HG03521 (cell line): ENCODE measurements at regions not wholly inside any gene's neighbourhood (a gene's known extent, or its start where the extent isn't known, plus 50 kb on each side); places are given as distances from the start of the nearest gene placed in this dataset.
"Not testable (repeated sequence)": the region's sequence is repeated elsewhere in the genome, so short reads cannot be mapped to it uniquely, and the experiment has no call there.

Experiments
- ATAC-seq: cut with Tn5 transposase; IDR thresholded peaks from one replicate; pipeline ENCODE4 v1.9.1; 2021; ENCODE audit warnings: mild to moderate bottlenecking, moderate library complexity; ENCODE audit not compliant: unreplicated experiment

- ATAC-seq = no peak
Measured at GRCh38 chr16:16930309-16931000, 540.3 kb downstream of the XYLT1 start.

GRCh38 chr16:16933861-16934260 is 536.9 kb downstream of the XYLT1 start:
- ATAC-seq = no peak

- ATAC-seq = no peak
Measured at GRCh38 chr16:16934660-16935059, 536.1 kb downstream of the XYLT1 start.

DNA sequence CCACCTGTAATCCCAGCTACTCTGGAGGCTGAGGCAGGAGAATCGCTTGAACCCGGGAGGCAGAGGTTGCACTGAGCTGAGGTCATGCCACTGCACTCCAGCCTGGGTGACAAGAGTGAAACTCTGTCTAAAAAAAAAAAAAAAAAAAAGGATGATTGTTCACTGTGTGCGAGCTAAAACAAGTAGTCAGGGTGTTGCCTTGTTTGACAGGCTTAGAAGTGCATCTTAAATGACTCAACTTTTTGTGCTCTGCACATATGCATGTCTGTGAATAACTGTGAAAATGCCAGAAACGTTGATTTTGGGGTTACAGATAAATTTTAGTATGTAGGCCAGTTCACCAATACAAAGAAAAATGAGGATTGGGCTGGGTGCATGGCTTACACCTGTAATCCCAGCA is 534.9 kb downstream of the XYLT1 start:
- not testable (repeated sequence) for ATAC-seq

GRCh38 chr16:16937576-16937975 is 533.2 kb downstream of the XYLT1 start:
- ATAC-seq = no peak

GRCh38 chr16:16938009-16938408 is 532.8 kb downstream of the XYLT1 start:
- ATAC-seq = no peak

GRCh38 chr16:16938980-16939379 is 531.8 kb downstream of the XYLT1 start:
- no peak for ATAC-seq

- ATAC-seq = no peak
Measured at GRCh38 chr16:16940351-16940750, 530.4 kb downstream of the XYLT1 start.

DNA sequence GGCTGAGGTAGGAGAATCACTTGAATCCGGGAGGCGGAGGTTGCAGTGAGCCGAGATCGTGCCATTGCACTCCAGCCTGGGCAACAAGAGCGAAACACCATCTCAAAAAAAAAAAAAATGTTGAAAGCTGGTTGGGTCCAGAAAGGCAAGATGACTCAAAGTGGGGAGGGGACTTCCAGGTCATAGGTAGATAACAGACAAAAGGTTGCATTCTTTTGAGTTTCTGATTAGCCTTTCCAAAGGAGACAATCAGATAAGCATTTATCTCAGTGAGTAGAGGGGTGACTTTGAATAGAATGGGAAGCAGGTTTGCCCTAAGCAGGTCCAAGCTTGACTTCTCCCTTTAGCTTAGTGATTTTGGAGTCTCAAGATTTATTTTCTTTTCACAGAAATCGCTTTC is 527.9 kb downstream of the XYLT1 start:
- not testable (repeated sequence) for ATAC-seq

DNA sequence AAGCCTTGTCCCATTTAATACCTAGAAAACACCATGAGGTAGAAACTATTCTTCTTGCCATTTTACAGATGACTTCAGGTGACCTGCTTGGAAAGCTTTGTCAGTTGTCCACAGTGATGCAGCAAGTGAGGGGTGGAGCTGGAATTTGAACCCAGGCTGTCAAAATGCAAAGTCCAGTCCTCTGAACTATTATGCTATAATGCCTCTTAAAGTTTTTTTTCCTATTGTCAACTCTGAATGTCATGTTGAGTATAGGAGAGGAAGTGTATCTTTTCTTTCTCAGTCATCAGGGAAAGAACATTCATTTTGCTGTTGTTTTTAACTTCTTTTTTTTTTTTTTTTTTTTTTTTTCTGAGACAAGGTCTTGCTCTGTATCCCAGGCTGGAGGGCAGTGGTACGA is 525.6 kb downstream of the XYLT1 start:
- no peak for ATAC-seq

- ATAC-seq = no peak
Measured at GRCh38 chr16:16956376-16956775, 514.4 kb downstream of the XYLT1 start.

DNA sequence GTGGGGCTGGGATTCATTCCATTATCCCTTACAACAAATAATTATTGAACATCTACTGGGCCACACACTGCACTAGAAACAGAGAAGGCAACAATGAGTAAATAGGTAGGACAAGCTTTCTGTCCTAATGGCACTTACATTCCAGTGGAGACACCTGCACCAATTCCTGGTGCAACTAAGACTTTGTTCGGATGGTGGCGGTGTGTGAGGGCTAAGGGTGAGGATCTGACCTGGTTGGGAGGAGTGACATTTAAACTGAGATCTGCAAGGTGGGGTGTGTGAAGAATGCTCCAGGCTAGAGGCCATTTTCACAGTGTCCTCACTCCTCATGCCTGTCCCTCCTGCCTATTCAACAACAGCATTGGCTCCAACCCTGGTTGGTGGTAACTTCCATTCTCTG is 510.0 kb downstream of the XYLT1 start:
- no peak for ATAC-seq

- no peak for ATAC-seq
Measured at GRCh38 chr16:16966439-16966838, 504.3 kb downstream of the XYLT1 start.

GRCh38 chr16:16971042-16971441 is 499.7 kb downstream of the XYLT1 start:
- no peak for ATAC-seq

DNA sequence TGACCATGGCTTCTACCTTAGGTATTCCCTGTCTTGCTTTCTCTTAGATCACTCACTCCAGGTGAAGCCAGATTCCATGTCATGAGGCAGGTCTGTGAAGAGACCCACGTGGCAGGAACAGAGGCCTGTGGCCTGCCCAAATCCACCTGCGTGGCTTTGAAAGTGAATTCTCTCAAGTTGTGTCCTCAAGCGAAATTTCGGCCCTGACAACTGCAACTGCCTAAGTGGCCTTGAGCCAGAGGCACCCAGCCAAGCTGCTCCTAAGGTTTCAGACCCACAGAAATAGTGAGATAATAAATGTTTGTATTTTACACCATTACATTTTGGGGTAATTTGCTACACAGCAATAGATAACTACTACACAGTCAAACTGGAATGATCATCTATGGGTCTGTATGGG is 497.9 kb downstream of the XYLT1 start:
- no peak for ATAC-seq

DNA sequence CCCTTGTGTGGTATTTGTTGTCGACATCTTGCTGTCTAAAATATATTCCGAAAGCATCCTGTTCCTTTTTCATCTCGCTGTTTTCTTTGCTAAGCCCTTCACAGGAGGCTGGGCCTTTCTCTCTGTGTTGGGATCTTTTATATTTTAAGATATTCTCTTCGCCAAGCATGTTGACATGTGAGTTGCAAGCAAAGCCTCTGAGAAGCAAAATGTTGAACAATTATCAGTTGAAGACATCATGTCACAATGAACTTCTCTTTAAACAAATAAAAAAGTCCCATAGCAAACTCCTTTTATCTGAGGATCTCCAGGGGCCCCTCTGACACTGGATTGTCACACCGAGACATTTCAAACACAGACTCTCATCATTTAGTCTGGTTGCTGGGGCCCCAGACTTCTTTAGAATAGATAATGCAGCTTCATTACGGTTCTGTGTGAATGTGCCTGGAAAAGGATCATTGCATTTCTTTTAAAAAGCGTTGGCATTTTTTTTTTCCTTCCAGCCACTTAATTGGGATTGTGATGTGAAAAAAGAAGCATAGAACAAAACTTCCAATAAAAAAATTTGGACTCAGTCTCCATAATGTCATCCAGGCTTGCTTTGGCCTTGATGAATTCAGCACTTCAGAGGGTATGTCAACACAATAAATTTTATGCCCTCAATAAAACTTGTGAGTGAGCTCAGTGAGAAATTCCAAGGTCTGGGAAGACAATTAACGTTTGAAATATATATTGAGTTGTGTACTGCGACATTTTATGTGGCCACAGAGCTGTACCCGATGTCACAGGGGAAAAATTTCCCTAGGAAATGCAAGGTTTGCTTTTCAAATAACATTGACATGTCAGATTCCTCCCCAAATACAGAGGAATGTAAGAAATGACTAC is 496.8 kb downstream of the XYLT1 start:
- ATAC-seq = no peak

- no peak for ATAC-seq
Measured at GRCh38 chr16:16982614-16983013, 488.1 kb downstream of the XYLT1 start.

- no peak for ATAC-seq
Measured at GRCh38 chr16:16983582-16983981, 487.2 kb downstream of the XYLT1 start.

GRCh38 chr16:16984091-16984490 is 486.7 kb downstream of the XYLT1 start:
- not testable (repeated sequence) for ATAC-seq

DNA sequence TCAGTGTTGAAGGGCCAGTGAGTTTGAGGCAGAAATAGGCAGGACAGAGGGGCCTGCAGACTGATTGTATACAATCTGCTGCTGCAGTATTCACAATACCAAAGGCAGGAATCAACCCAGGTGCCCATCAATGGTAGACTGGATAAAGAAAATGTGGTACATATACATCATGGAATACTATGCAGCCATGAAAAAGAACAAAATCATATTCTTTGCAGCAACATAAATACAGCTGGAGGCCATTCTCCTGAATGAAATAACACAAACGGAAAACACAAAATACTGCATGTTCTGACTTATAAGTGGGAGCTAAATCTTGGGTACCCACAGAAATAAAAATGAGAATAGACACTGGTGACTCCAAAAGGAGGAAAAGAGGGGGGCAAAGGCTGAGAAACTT is 485.1 kb downstream of the XYLT1 start:
- no peak for ATAC-seq

- ATAC-seq = no peak
Measured at GRCh38 chr16:16988963-16989362, 481.8 kb downstream of the XYLT1 start.

DNA sequence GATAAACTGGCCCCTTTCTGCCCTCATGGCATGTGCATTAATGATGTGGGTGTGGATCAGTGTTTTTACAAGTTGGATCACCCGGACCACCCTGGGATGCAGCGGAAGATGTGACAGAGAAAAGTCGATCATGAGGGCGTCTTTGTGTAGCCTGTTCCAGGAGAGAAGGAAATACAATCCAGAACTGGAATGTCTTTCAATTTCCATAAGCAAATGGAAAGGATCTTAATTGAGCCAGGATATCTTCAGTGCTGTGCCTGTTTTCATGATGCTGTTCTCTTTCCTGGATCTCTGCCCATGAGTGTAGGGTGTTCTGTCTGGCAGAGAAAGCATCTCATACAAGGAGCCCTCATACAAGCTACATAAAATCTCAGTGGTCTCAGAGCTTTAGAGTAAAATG is 481.4 kb downstream of the XYLT1 start:
- no peak for ATAC-seq
